ENCODE measurements at regions not wholly inside any gene's neighbourhood (a gene's known extent, or its start where the extent isn't known, plus 50 kb on each side); places are given as distances from the start of the nearest gene placed in this dataset.

DNA sequence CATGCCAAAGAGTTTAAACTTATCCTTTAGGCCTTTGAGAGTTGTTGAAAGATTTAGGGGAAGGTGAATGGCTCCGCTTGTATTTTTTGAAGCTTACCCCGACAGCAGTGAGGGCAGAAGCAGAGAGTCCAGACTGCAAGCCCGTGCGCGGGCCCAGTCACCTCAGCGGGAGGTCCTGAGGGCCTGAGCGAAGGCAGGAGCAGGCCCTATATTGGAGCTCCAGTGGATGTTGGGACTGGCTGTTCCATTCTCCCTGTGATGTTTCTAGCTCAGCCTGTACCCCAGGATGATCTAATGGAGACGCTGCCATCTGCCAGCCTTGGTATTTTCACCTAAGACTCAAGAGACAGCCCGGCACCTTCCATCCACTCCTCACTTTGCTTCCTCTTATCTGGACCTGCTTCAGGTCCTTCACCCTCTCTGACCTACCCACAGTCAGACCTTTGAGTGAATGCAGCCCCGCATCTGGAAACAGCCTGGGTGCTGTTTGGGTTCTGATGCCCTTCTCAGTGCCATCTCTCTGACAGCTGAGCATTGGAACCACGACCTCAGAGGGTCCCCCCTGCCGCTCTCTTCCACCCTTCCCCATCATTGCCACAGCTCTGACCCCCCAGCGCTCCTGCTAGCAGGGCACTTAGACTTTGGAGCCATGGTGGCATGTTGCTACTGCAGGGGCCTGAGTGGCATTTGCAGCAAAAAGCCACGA, 628.2 kb upstream of the CADM1 start:
- DNase-seq (ENCODE audit: low read depth in 2 of 3, low spot score in 2 of 3): no peak

- DNase-seq (ENCODE audit: low read depth in 2 of 3, low spot score in 2 of 3): no peak
These were observed 625.9 kb upstream of the CADM1 start for GRCh38 chr11:116130122-116130521.

- DNase-seq (ENCODE audit: low read depth in 2 of 3, low spot score in 2 of 3): no peak
These were observed 625.2 kb upstream of the CADM1 start for GRCh38 chr11:116129456-116129855.

GRCh38 chr11:116126562-116126961, 622.3 kb upstream of the CADM1 start:
- DNase-seq (ENCODE audit: low read depth in 2 of 3, low spot score in 2 of 3): no peak

- no peak for DNase-seq (ENCODE audit: low read depth in 2 of 3, low spot score in 2 of 3)
These were observed 620.9 kb upstream of the CADM1 start for GRCh38 chr11:116124922-116125714.

GRCh38 chr11:116123739-116124138, 619.5 kb upstream of the CADM1 start:
- no peak for DNase-seq (ENCODE audit: low read depth in 2 of 3, low spot score in 2 of 3)

DNA sequence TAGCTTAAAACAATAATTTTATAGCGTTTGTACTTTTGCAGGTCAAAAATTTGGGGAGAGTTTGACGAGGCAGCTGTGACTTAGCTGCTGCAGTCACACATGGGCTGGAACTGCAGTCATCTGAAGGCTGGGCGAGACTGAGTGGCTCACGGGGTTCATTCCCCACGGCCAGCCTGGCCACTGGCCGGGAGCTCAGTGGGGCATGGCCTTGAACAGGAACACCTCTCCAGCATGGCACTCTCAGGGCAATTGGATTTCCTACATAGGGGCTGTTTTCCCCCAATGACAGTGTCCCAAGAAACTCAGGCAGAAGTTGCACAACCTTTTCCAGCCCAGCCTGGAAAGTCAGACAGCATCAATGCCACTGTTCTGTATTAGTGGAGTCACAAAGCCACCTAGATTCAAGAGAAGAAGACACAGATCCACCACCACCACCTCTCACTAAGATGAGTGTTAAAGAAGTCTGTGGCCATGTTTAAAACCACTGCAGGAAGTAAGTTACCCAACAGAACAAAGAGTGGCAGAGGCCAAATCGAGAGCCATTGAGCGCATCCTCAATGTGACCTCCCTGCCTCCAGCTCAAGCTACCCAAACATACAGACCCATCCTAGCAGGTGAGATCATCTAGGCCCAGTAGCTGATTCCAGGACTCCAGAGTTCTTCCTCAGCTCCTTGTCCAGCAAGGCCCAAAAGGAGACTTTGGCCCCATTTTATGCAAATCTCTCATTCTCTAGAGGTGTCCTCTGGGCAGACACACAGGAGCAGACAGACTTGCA, 618.7 kb upstream of the CADM1 start:
- DNase-seq (ENCODE audit: low read depth in 2 of 3, low spot score in 2 of 3): no peak

- no peak for DNase-seq (ENCODE audit: low read depth in 2 of 3, low spot score in 2 of 3)
These were observed 614.9 kb upstream of the CADM1 start for GRCh38 chr11:116119158-116119557.

DNA sequence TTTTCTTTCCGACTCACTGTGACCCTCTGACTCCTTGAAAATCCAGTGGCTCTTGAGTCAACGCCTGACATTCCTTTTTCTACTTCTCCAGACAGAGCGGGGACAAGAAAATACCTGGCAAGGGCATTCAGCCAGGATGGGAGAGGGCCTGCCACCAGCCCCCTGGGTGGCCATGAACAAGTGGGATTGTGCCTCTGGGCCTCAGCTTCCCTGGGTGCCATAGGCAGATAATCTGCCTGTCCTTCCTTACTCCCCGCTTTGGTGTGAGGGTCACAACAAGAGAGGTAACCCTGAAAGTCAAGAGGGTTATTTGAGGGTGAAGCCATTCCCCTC, 613.9 kb upstream of the CADM1 start:
- no peak for DNase-seq (ENCODE audit: low read depth in 2 of 3, low spot score in 2 of 3)

DNA sequence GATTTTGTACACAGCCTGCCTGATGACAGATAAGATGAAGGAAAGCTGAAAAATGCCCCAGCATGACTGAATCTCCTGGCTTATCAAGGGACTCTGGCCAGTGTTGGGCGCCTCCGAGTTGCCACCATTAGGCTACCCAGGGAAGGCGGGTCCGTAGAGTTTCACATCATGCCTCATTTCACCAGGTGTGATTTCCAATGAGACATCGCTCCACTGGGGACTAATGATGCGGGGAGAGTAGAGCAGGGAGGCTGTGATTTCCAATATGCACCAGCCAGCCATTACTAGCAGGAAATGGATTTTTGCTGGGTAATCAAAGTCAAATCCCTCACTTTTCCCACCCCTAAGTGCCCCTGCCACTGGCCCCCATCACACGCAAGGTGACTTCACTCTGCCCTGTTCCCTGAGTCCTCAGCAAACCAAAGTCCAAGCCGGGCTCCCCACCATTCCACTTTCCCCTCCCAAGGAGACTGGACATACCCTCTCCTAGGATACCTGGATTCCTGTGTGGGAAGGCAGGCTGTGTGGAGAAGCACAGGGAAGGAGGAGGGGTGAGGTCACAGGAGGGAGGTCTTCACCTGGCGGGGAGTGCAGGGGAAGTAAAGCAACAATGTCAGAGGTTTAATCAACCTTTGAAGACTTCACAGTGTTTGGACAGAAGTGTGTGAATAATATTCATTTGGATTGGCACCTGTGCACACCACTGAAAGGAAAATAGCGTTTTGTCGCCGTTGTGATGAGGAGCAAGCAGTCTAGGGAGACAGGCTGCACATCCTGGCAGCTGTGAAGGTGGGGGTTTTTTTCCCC, 613.3 kb upstream of the CADM1 start:
- no peak for DNase-seq (ENCODE audit: low read depth in 2 of 3, low spot score in 2 of 3)

- DNase-seq (ENCODE audit: low read depth in 2 of 3, low spot score in 2 of 3): no peak
These were observed 611.6 kb upstream of the CADM1 start for GRCh38 chr11:116115801-116116200.

DNA sequence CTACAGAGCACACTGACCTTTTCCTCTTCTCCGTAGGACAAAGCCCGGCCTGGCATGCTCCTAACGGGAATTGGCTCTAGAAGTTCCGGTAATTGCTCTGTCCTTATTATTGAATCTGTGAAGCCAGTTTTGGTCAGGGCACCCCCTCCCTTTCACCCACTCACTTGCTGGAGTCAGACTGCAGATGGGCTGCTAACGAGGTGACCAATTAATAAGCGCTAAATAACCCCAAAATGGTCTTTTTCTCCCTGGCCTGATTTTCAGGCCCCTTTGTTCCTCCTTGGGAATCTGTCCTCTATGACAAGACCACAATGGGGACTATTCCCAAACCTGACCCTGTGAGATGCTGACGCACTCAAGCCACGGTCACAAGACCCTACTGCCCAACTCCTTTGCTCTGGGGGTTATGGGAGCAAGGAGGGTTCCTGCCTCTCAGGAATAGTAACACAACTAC, 610.0 kb upstream of the CADM1 start:
- DNase-seq (ENCODE audit: low read depth in 2 of 3, low spot score in 2 of 3): no peak

GRCh38 chr11:116112087-116112935, 608.1 kb upstream of the CADM1 start:
- DNase-seq (ENCODE audit: low read depth in 2 of 3, low spot score in 2 of 3): no peak

- no peak for DNase-seq (ENCODE audit: low read depth in 2 of 3, low spot score in 2 of 3)
These were observed 607.3 kb upstream of the CADM1 start for GRCh38 chr11:116111546-116111945.

DNA sequence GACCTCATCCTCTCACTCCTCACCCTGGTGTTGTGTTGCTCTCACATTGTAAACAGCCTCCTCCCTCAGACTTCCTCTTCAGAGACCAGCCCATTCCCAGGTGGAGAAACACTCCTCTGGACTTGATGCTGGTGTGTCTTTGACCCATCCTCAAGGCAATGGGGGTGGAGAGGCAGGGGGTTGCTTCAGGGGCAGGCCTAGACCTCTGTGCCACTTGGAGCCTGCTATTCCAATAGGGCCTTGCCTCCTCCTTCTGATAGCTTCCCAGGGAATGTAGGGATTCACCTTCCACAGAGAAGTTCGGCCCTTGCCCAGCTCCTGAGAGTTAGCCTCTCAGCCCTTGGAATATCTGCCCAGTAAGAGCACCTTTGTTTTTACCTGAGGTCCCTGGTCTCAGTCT, 606.6 kb upstream of the CADM1 start:
- no peak for DNase-seq (ENCODE audit: low read depth in 2 of 3, low spot score in 2 of 3)

GRCh38 chr11:116110356-116110755, 606.1 kb upstream of the CADM1 start:
- DNase-seq (ENCODE audit: low read depth in 2 of 3, low spot score in 2 of 3): no peak

DNA sequence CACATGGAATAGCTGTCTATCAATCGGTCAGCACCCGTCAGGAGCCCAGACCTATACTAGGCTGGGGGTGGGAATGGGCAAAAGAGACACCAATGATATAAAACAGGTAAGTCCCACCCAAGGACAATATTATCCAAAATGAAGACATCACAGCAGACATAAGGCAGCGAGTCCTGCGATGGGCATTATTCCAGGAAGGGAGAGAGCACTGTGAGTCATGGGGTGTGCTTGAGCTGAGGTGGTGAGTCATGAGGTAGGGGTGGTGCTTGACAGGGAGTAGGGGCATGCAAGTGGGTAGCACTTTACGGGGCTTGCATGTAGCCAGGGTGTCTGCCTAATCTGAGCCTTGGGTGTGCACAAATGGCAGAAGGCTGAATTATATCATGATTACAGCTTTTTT, 605.0 kb upstream of the CADM1 start:
- no peak for DNase-seq (ENCODE audit: low read depth in 2 of 3, low spot score in 2 of 3)

- DNase-seq (ENCODE audit: low read depth in 2 of 3, low spot score in 2 of 3): no peak
These were observed 603.9 kb upstream of the CADM1 start for GRCh38 chr11:116108161-116108560.

- DNase-seq (ENCODE audit: low read depth in 2 of 3, low spot score in 2 of 3): no peak
These were observed 603.0 kb upstream of the CADM1 start for GRCh38 chr11:116107229-116107628.

DNA sequence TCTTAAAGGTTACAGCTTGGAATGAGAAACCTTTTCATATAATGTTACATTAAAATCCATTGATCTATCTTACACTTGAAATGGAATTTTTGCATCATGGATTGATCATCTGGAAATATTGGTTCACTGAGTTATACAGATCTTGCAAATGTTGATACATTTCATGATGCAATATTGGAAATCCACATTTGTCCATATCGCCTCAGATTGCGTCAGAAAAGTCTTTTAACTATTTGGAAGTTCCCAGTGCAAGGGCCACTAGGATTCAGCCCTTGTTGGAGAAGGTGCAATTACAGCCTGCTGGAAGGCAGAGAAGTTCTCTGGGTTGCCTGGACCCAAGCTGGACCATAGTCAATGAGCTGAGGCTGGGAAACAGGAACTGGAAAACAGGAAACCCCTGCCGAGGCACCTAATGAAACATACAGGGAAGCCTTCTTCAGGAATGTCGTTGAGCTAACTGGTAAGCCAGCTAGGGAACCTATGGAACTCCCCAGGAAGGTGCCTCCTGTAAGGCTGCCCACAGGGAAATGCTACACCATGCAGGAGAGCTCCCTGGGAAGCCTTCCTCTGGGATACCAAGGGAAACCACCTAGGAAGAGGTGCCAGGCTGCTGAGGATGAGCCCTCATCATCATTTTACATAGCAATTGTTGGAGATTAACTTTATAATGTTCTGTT, 600.4 kb upstream of the CADM1 start:
- no peak for DNase-seq (ENCODE audit: low read depth in 2 of 3, low spot score in 2 of 3)

Measured in activated CD8-positive, alpha-beta memory T cell treated with anti-CD3 and anti-CD28 coated beads for 48 hours (primary cell).